LNCaP clone FGC (cell line): ENCODE measurements at regions not wholly inside any gene's neighbourhood (a gene's known extent, or its start where the extent isn't known, plus 50 kb on each side); places are given as distances from the start of the nearest gene placed in this dataset.

Source experiments
- DNase-seq: peaks from one replicate; pipeline ENCODE4 v3.0.0-alpha.2; 2011; ENCODE audit warnings: low read depth
- H3K4me3 ChIP-seq: 2 replicates; pipeline ENCODE4 v1.5.1; 2011; ENCODE audit warnings: mild to moderate bottlenecking, low read depth, low read length, control low read depth
- TF ChIP-seq, protein P1 (sequence below): IDR thresholded peaks from 2 replicates; pipeline ENCODE4 v1.5.1; 2012; ENCODE audit warnings: mild to moderate bottlenecking; ENCODE audit not compliant: control insufficient read depth, insufficient read depth; ENCODE audit errors: extremely low read depth

DNA sequence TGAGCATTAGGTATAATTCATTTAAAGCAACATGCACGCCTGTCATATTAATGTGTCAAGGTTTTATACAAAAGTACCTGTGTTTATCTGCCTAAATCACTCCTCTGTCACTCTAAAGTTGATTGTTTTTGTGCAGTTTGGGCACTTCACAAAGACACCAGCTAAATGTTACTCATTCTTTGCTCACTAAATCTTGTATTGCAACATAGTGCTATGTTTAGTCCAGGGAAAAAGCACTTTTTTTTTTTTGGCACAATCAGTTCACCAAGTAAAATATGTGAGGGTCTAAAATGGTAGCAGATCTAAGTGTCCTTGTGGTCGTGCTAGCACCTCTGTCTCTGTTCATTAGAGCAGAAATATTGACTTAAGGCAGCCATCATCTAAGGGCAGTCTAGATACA is 2526.7 kb upstream of the PCDH20 start:
- TF ChIP-seq, protein P1, sequence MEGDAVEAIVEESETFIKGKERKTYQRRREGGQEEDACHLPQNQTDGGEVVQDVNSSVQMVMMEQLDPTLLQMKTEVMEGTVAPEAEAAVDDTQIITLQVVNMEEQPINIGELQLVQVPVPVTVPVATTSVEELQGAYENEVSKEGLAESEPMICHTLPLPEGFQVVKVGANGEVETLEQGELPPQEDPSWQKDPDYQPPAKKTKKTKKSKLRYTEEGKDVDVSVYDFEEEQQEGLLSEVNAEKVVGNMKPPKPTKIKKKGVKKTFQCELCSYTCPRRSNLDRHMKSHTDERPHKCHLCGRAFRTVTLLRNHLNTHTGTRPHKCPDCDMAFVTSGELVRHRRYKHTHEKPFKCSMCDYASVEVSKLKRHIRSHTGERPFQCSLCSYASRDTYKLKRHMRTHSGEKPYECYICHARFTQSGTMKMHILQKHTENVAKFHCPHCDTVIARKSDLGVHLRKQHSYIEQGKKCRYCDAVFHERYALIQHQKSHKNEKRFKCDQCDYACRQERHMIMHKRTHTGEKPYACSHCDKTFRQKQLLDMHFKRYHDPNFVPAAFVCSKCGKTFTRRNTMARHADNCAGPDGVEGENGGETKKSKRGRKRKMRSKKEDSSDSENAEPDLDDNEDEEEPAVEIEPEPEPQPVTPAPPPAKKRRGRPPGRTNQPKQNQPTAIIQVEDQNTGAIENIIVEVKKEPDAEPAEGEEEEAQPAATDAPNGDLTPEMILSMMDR = no peak
- no peak for DNase-seq
- H3K4me3 ChIP-seq = no peak overlapping the region

DNA sequence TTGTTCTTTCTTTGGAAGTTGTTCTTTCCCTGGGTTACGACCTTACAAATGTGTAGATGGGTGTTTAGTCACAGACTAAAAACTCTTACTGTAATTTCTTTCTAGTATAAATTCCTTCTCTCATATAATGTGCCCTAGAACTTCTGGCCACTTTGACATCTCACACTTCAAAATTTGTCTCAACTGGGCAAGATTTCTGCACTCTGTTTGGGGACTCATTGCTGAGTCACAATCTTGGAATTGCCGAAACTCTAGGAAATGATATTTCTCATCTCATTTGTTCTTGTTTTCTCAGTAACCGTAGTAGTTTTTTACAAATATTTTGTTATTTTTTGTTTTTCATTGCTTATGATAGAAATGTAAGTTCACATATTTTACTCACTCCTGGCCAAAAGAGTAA is 2523.2 kb upstream of the PCDH20 start:
- DNase-seq = no peak
- TF ChIP-seq, protein P1 = no peak
- no peak overlapping the region for H3K4me3 ChIP-seq

DNA sequence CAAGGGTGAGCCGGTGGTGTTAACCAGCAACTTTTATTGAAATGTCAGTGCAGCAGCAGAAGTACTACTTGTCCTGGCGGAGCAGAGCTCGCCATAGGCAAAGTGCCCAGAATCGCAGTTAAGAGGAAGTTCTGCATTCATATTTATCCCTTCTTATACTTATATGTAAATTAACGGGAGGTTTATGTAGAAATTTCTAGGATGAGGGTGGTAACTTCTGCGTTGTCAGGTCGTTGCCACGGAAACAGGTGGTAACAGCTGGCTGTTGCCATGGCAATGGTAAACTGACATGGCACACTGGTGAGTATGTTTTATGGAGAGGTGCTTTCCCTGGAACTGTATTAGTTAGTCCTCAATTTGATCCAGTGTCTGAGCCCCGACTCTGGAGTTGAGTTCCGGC is 2494.9 kb upstream of the PCDH20 start:
- TF ChIP-seq, protein P1 = no peak
- no peak overlapping the region for H3K4me3 ChIP-seq
- DNase-seq = peak; percentile 55

- H3K4me3 ChIP-seq = no peak overlapping the region
- TF ChIP-seq, protein P1 = no peak
- no peak for DNase-seq
These were observed 2494.2 kb upstream of the PCDH20 start for GRCh38 chr13:63909726-63910375.

DNA sequence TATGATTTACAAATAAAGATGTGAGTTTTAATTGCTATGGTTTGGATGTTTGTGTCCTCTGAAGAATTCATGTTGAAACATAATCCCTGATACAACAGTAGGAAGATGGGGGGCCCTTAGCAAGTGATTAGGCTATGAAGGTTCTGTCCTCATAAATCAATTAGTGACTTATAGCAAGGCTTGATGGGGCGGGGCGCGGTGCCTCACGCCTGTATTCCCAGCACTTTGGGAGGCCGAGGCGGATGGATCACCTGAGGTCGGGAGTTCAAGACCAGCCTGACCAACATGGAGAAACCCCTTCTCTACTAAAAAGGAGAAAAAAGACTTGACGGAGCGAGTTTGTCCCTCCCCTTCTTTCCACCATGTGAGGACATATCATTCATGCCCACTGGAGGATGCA is 2486.5 kb upstream of the PCDH20 start:
- TF ChIP-seq, protein P1 = no peak
- H3K4me3 ChIP-seq = no peak overlapping the region
- DNase-seq = no peak

- no peak for DNase-seq
- H3K4me3 ChIP-seq = no peak overlapping the region
- TF ChIP-seq, protein P1 = no peak
These were observed 2486.0 kb upstream of the PCDH20 start for GRCh38 chr13:63901630-63902029.

- no peak for DNase-seq
- TF ChIP-seq, protein P1 = no peak
- H3K4me3 ChIP-seq = no peak overlapping the region
These were observed 2484.8 kb upstream of the PCDH20 start for GRCh38 chr13:63900406-63900805.
